ENCODE measurements at regions not wholly inside any gene's neighbourhood (a gene's known extent, or its start where the extent isn't known, plus 50 kb on each side); places are given as distances from the start of the nearest gene placed in this dataset.

- WGBS, 2 donors: 84 to 85% methylated on average over 22 of the region's 22 CpGs
These were observed 1511.3 kb upstream of the AGA start for GRCh38 chr4:178953447-178954120.

GRCh38 chr4:178955614-178956013, 1513.4 kb upstream of the AGA start:
- Histone ChIP-seq H3K36me3 (ENCODE audit: low read depth, missing control alignments) (no peaks in the 10 kb centered on the region), H3K4me1 (no peaks in the 10 kb centered on the region), H3K27me3 (no peaks in the 10 kb centered on the region), H3K9me3 (no peaks in the 10 kb centered on the region), H3K4me3 (no peak overlapping the region), H3K27ac (no peak overlapping the region)
- TF ChIP-seq POLR2A (IDR thresholded peaks at IDR 0.05) (no peak), CTCF (IDR thresholded peaks at IDR 0.05) (no peak)
- intact Hi-C loops (cut with DNase I; ENCODE audit: low total_unique reads): no loop called here
- DNase-seq: no peak

More at GRCh38 chr4:178953447-178954120, 1511.3 kb upstream of the AGA start:
- DNase-seq: no peak
- intact Hi-C loops (cut with DNase I; ENCODE audit: low total_unique reads): no loop called here
- TF ChIP-seq CTCF (IDR thresholded peaks at IDR 0.05): no peak
- TF ChIP-seq POLR2A (IDR thresholded peaks at IDR 0.05): no peak
- Histone ChIP-seq H3K36me3 (ENCODE audit: low read depth, missing control alignments) (no peaks in the 10 kb centered on the region), H3K27me3 (no peaks in the 10 kb centered on the region), H3K4me1 (no peaks in the 10 kb centered on the region), H3K27ac (no peak overlapping the region), H3K9me3 (no peaks in the 10 kb centered on the region), H3K4me3 (no peak overlapping the region)

GRCh38 chr4:178958725-178959440, 1516.6 kb upstream of the AGA start:
- intact Hi-C loops (cut with DNase I; ENCODE audit: low total_unique reads): no loop called here
- Histone ChIP-seq H3K27ac (no peak overlapping the region), H3K4me3 (no peak overlapping the region), H3K4me1 (no peaks in the 10 kb centered on the region), H3K9me3 (no peaks in the 10 kb centered on the region), H3K27me3 (no peaks in the 10 kb centered on the region), H3K36me3 (ENCODE audit: low read depth, missing control alignments) (no peaks in the 10 kb centered on the region)
- DNase-seq: no peak
- TF ChIP-seq POLR2A (IDR thresholded peaks at IDR 0.05) (no peak), CTCF (IDR thresholded peaks at IDR 0.05) (no peak)
- WGBS, 2 donors: 75 to 78% methylated on average over 4 of the region's 4 CpGs

- no peaks in the 10 kb centered on the region for H3K9me3 ChIP-seq
- H3K4me3 ChIP-seq: no peak overlapping the region
- intact Hi-C loops (cut with DNase I; ENCODE audit: low total_unique reads): no loop called here
- WGBS, 2 donors: 81 to 84% methylated on average over 4 of the region's 4 CpGs
- no peaks in the 10 kb centered on the region for H3K4me1 ChIP-seq
- no peaks in the 10 kb centered on the region for H3K27me3 ChIP-seq
- H3K36me3 ChIP-seq (ENCODE audit: low read depth, missing control alignments): no peaks in the 10 kb centered on the region
- DNase-seq: no peak
- H3K27ac ChIP-seq: no peak overlapping the region
- TF ChIP-seq CTCF (IDR thresholded peaks at IDR 0.05) (no peak), POLR2A (IDR thresholded peaks at IDR 0.05) (no peak)
These were observed 1521.3 kb upstream of the AGA start for GRCh38 chr4:178963446-178964045.
